AG10803 (cell line): ENCODE measurements at regions not wholly inside any gene's neighbourhood (a gene's known extent, or its start where the extent isn't known, plus 50 kb on each side); places are given as distances from the start of the nearest gene placed in this dataset.
A peak's percentile ranks its signal among the peaks of the same experiment; 100 is the strongest.

Experiments
- DNase-seq: peaks from one replicate; pipeline ENCODE4 v3.0.0; 2010; ENCODE audit warnings: low read depth
- H3K4me3 ChIP-seq: 2 replicates; pipeline ENCODE4 v1.5.1; 2011; ENCODE audit warnings: mild to moderate bottlenecking, low read length, control low read depth
- TF ChIP-seq, protein P1 (sequence below): conservative IDR thresholded peaks from 2 replicates; pipeline ENCODE4 v1.5.1; 2011; ENCODE audit warnings: mild to moderate bottlenecking, low read length, control low read depth, inconsistent platforms

DNA sequence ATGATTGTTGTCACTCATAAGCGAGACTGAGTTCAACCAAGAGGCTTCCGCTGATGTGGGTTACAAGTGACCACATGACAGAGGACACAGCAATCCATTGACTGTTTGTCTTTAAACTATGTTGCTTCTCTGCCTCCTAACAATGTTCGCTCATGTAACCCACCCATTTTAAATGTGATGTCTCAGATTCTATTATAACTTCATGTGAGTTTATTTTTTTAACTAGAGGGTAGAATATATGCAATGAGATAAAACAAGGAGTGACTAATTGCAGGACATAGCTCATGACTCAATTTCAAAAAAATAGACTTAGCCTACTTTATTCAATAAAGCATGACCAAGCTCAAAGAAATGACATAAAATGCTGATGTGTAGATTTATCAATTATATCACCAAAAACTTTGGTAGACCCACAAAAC lies 119.2 kb upstream of the SASH1 start:
- peak; percentile 13 for DNase-seq
- no peak overlapping the region for H3K4me3 ChIP-seq
- TF ChIP-seq, protein P1, sequence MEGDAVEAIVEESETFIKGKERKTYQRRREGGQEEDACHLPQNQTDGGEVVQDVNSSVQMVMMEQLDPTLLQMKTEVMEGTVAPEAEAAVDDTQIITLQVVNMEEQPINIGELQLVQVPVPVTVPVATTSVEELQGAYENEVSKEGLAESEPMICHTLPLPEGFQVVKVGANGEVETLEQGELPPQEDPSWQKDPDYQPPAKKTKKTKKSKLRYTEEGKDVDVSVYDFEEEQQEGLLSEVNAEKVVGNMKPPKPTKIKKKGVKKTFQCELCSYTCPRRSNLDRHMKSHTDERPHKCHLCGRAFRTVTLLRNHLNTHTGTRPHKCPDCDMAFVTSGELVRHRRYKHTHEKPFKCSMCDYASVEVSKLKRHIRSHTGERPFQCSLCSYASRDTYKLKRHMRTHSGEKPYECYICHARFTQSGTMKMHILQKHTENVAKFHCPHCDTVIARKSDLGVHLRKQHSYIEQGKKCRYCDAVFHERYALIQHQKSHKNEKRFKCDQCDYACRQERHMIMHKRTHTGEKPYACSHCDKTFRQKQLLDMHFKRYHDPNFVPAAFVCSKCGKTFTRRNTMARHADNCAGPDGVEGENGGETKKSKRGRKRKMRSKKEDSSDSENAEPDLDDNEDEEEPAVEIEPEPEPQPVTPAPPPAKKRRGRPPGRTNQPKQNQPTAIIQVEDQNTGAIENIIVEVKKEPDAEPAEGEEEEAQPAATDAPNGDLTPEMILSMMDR, result no peak

DNA sequence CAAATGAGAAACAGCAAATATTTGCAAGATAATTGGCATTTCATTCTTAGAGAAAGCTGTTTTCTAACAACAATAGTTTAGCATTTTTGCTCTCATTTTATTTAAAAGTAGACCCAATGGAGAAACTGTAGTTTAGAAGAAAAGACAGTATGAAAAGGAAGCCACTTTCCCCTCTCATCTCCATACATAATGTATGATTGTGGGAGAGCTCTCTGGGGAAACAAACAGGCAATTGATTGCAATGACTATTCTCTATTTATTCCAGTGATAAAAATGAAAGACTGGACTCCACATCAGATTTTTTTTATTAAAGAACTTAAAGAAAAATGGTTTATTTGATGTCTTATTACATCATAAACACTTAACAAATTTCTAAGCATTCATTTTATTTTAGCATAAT lies 116.8 kb upstream of the SASH1 start:
- DNase-seq, result no peak
- TF ChIP-seq, protein P1, result no peak
- no peak overlapping the region for H3K4me3 ChIP-seq

DNA sequence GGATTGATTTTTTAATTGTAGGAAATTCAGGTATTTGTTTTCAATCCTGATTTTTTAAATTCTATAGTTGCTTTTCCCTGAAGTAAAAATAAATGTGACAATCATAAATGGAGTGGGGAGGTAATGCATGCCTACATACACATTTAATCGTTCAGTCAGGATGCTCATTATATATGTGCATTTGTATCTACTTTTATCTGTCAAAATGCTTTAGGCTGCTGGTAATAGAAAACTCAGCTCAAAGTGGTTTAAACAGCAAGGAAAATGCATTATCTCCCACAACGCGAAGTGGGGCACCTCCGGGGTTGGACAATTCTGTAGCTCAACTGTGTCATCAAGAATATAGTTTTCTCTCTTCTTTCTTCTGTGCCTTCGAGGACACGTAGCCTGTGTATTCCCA lies 116.4 kb upstream of the SASH1 start:
- no peak for DNase-seq
- no peak overlapping the region for H3K4me3 ChIP-seq
- TF ChIP-seq, protein P1, result no peak

DNA sequence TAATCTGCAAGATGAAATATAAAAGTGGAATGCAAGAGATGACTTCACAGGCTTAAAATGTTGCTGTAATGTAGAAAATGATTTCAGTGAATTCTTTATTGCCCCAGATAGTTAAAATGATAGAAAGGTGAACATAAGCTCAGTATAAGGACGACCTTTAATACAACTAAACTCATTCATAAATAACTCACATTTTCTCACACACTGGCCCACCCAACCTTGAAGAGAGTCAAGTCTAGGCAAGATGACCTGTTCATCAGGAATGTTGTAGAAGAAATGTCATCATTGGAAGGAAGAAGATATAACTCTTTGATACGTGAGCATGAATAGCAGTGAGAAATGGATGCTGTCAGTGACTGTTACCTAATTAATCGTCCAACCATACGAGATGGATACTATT lies 111.1 kb upstream of the SASH1 start:
- DNase-seq, result peak; percentile 61
- TF ChIP-seq, protein P1, result no peak
- no peak overlapping the region for H3K4me3 ChIP-seq

DNA sequence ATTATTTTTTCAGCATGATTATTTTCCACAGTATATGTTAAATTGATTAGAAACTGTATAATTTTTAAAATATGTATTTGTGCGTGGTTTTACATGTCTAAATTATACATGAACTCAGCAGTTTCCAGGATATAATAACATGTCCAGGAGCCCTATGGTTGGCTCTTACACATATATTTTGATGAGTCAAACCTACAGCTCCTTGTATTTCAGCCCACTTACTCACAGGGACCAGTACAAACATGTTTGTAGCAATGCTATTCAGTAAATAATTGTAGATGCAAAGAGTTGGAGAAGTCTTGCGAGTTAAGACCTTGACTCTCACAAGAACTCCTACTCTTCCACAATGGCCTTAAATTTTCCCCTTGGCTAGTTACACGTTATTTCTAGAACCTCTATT lies 107.2 kb upstream of the SASH1 start:
- H3K4me3 ChIP-seq, result no peak overlapping the region
- TF ChIP-seq, protein P1, result no peak
- no peak for DNase-seq

DNA sequence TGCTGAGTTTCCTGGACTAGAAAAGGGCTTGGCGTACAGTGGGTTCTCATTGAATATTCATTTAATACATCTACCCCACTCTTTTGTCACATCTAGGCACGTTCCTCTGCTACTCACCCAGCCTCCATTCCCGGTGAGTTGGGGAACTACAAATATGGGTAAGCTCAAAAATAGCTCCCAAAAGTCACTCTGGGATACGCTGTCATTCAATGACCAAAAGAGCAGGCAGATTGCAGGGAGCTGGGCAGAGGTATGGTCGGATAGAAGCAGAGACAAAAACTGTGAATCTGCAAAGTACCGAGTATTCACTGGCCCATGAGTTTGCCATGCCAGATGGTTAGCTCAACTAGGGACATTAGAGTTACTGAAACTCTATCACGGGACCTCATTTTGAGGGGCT lies 103.9 kb upstream of the SASH1 start:
- TF ChIP-seq, protein P1, result no peak
- no peak overlapping the region for H3K4me3 ChIP-seq
- DNase-seq, result no peak

DNA sequence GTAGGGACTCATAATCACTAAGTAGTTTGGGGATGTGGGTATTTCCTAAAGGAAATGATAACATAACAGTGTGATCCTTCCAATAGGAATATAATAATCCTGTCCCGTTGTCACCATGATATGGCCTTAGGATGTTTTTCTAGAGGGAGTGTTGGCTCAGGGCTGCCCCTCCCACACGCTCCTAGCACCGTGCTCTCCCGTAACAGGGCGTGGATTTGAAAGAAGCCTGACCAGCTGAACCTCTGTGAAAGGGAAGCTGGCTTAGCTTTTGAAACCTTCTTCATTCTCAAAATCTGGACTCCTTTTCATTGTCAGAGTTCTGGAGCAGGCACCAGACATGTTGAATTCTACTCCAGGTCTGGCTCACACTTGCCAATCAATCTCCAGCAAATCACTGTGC lies 103.4 kb upstream of the SASH1 start:
- H3K4me3 ChIP-seq, result no peak overlapping the region
- DNase-seq, result no peak
- TF ChIP-seq, protein P1, result no peak
